ENCODE measurements at regions not wholly inside any gene's neighbourhood (a gene's known extent, or its start where the extent isn't known, plus 50 kb on each side); places are given as distances from the start of the nearest gene placed in this dataset.

GRCh38 chrX:13397878-13398818, 78.3 kb upstream of the ATXN3L start:
- Histone ChIP-seq H2BK20ac (ENCODE audit: low read length) (no peak overlapping the region), H3K36me3 (ENCODE audit: control insufficient read depth in 2 of 4, insufficient read depth in 4 of 4, low read length in 3 of 4) (no peaks in the 10 kb centered on the region), H4K91ac (replicated peaks; ENCODE audit: insufficient read length, low read length) (no peak overlapping the region), H3K4me1 (replicated peaks in 1 of 4; ENCODE audit: control insufficient read depth in 3 of 4, insufficient read depth in 4 of 4, low read length in 3 of 4) (no peaks in the 10 kb centered on the region), H3K23me2 (ENCODE audit: low read depth, low read length) (no peaks in the 10 kb centered on the region), H3K4ac (replicated peaks; ENCODE audit: insufficient read length, low read depth, low read length) (no peak overlapping the region), H3K9ac (replicated peaks in 1 of 4; ENCODE audit: extremely low read depth in 1 of 4, low read depth in 3 of 4, low read length in 3 of 4) (no peak overlapping the region), H2AFZ (ENCODE audit: low read length) (no peak overlapping the region), H3K4me3 (ENCODE audit: extremely low read depth in 1 of 4, insufficient read depth in 2 of 4, low read depth in 3 of 4, low read length in 4 of 4) (no peak overlapping the region), H3K18ac (ENCODE audit: extremely low read depth, low read length) (no peak overlapping the region), H4K8ac (ENCODE audit: extremely low read depth, insufficient read depth, low read length) (no peak overlapping the region), H3K9me3 (ENCODE audit: insufficient read depth in 2 of 2, low read depth in 1 of 2, low read length in 1 of 2) (no peaks in the 10 kb centered on the region), H2BK120ac (replicated peaks; ENCODE audit: low read depth, low read length) (no peak overlapping the region), H3K79me1 (ENCODE audit: low read depth, low read length) (no peaks in the 10 kb centered on the region), H3K4me2 (ENCODE audit: insufficient read depth in 1 of 2, low read depth in 2 of 2, low read length in 2 of 2) (no peak overlapping the region), H3K14ac (ENCODE audit: insufficient read length) (no peak overlapping the region), H3K23ac (ENCODE audit: insufficient read length) (no peak overlapping the region), H2BK15ac (ENCODE audit: low read length) (no peak overlapping the region), H2BK5ac (ENCODE audit: low read depth, low read length) (no peak overlapping the region), H3K79me2 (ENCODE audit: control insufficient read depth in 1 of 2, insufficient read depth in 2 of 2, low read length in 2 of 2) (no peaks in the 10 kb centered on the region), H2BK12ac (ENCODE audit: low read depth, low read length) (no peak overlapping the region), H3K56ac (replicated peaks; ENCODE audit: insufficient read length, low read depth, low read length) (no peak overlapping the region), H2AK5ac (ENCODE audit: low read depth, low read length) (no peak overlapping the region), H4K5ac (ENCODE audit: insufficient read length, low read depth, low read length) (no peak overlapping the region), H4K20me1 (replicated peaks in 1 of 2; ENCODE audit: control insufficient read depth in 1 of 2, insufficient read depth in 2 of 2, low read length in 2 of 2) (no peaks in the 10 kb centered on the region), H3K27ac (ENCODE audit: low read depth, low read length) (no peak overlapping the region), H3K27me3 (replicated peaks in 1 of 4; ENCODE audit: control insufficient read depth in 3 of 4, extremely low read depth in 1 of 4, insufficient read depth in 3 of 4, low read length in 3 of 4) (no peaks in the 10 kb centered on the region)
- FAIRE-seq (no peak), DNase-seq (ENCODE audit: low read depth in 1 of 2, low spot score in 2 of 2) (peak in 1 of 2 experiments; percentile 33)
- ChIA-PET CTCF (ENCODE audit: partially characterized antibody) (interaction anchor here (0.7 kb wide), 2 partner anchors 12 to 325 kb away, joined by 3 read pairs; no protein-coding TSS in a partner anchor), POLR2A (ENCODE audit: partially characterized antibody) (no interaction called here)
- 92% methylated on average over 4 of the region's 5 CpGs; no CpG with 5 or more reads in 1 of the 2 experiments for WGBS, 2 experiments (ENCODE audit: extremely low coverage in 1 of 2, insufficient coverage in 1 of 2, insufficient read length in 1 of 2, insufficient replicate concordance in 2 of 2, low coverage in 1 of 2, low lambda C conversion rate in 2 of 2, missing lambda C conversion rate in 1 of 2)
- TF ChIP-seq SIN3A (conservative IDR thresholded peaks at IDR 0.05 in 1 of 2, IDR thresholded peaks at IDR 0.05 in 1 of 2; ENCODE audit: low read depth in 1 of 2, low read length in 2 of 2): no peak
- TF ChIP-seq MAFK (IDR thresholded peaks at IDR 0.05; ENCODE audit: low read depth, low read length): no peak
- TF ChIP-seq E2F6 (IDR thresholded peaks at IDR 0.05): no peak
- TF ChIP-seq BRCA1 (IDR thresholded peaks at IDR 0.05; ENCODE audit: low read depth, low read length): no peak
- TF ChIP-seq EP300 (IDR thresholded peaks at IDR 0.05; ENCODE audit: borderline replicate concordance in 1 of 2, low read depth in 2 of 2, low read length in 2 of 2): no peak
- no peak for TF ChIP-seq POLR2AphosphoS5 (IDR thresholded peaks at IDR 0.05; ENCODE audit: low read depth, low read length)
- no peak for TF ChIP-seq MAX (IDR thresholded peaks at IDR 0.05)
- no peak for TF ChIP-seq KDM1A (IDR thresholded peaks at IDR 0.05; ENCODE audit: borderline replicate concordance, low read length)
- no peak for TF ChIP-seq TAF1 (IDR thresholded peaks at IDR 0.05; ENCODE audit: low read depth, low read length)
- no peak for TF ChIP-seq FOSL1 (IDR thresholded peaks at IDR 0.05; ENCODE audit: insufficient read depth, low read depth, low read length)
- no peak for TF ChIP-seq HDAC2 (IDR thresholded peaks at IDR 0.05; ENCODE audit: borderline replicate concordance in 1 of 2, low read depth in 2 of 2, low read length in 2 of 2)

Measured in H1 (cell line).